GM13977 (cell line): ENCODE measurements at regions not wholly inside any gene's neighbourhood (a gene's known extent, or its start where the extent isn't known, plus 50 kb on each side); places are given as distances from the start of the nearest gene placed in this dataset.

Experiments
- DNase-seq: peaks from one replicate; pipeline ENCODE4 v3.0.0; 2012; ENCODE audit warnings: low spot score
- in situ Hi-C: fragments of 300-500 bp; cut with MboI; formaldehyde crosslinking; loops from one replicate; pipeline ENCODE4 v1.12.0; 2022; ENCODE audit warnings: low sequenced_read_pairs, low pct_unique_long_range_greater_than_20kb, mixed read lengths, inconsistent platforms; ENCODE audit not compliant: unreplicated experiment
- TF ChIP-seq, protein P1 (sequence below): IDR thresholded peaks from 2 replicates; pipeline ENCODE4 v1.5.1; 2012; ENCODE audit warnings: mild to moderate bottlenecking, control low read depth; ENCODE audit not compliant: insufficient read depth; ENCODE audit errors: extremely low read depth, missing control alignments

DNA sequence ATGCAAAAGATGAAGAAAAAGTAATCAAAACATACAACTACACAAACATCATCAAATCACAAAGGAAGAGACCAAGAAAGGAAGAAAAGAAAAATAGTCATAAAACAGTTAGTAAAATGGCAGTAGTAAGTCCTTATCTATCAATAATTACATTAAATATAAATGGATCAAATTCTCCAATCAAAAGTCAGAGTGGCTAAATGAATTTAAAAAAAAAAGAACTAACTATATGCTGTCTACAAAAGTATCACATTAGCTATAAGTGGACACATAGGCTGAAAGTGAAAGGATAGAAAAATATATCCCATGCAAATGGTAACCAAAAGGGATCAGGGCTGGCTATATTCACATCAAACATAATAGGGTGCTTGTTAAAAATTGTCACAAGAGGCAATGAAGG, 116.5 kb downstream of the NOL4 start:
- in situ Hi-C loops, result loop anchor here (25.0 kb wide), 1 partner anchor 679 kb away; no protein-coding TSS in a partner anchor
- DNase-seq, result no peak
- TF ChIP-seq, protein P1, sequence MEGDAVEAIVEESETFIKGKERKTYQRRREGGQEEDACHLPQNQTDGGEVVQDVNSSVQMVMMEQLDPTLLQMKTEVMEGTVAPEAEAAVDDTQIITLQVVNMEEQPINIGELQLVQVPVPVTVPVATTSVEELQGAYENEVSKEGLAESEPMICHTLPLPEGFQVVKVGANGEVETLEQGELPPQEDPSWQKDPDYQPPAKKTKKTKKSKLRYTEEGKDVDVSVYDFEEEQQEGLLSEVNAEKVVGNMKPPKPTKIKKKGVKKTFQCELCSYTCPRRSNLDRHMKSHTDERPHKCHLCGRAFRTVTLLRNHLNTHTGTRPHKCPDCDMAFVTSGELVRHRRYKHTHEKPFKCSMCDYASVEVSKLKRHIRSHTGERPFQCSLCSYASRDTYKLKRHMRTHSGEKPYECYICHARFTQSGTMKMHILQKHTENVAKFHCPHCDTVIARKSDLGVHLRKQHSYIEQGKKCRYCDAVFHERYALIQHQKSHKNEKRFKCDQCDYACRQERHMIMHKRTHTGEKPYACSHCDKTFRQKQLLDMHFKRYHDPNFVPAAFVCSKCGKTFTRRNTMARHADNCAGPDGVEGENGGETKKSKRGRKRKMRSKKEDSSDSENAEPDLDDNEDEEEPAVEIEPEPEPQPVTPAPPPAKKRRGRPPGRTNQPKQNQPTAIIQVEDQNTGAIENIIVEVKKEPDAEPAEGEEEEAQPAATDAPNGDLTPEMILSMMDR, result no peak

DNA sequence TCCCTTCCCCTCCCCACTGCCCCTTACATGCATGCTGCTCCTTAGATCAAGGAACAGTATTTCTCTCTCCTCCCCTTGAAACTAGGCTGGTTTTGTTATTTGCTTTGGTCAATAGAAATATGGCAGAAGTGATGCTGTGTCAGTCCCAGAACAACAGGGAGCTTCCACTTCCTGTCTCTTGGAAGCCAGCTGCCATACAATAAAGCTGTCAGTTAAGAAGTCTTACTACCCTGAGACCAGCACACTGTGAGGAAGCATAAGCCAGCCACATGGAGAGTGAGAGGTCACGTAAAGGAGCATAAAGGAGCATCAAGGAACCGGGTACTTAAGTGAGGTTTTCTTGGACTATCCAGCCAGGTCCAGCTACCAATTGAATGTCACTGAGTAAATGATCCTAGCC, 126.6 kb downstream of the NOL4 start:
- TF ChIP-seq, protein P1, result no peak
- in situ Hi-C loops, result no loop called here
- DNase-seq, result no peak

DNA sequence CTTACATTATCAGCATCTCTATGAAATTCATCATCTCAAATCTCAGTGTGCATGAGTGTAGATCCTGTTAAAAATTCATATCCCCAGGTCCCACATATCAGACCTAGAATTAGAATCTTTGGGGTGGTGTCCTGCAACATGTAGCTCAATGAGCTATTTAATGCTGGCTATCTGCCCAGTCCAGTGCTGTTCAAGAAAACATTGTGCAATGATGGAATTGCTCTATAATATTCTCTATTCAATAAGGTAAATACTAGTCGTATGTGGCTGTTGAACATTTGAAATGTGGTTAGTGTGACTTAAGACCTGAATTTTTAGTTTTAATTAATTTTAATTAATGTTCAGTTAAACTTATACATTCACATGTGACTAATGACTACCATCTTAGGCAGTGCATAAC, 127.4 kb downstream of the NOL4 start:
- TF ChIP-seq, protein P1, result no peak
- no peak for DNase-seq
- in situ Hi-C loops, result no loop called here

DNA sequence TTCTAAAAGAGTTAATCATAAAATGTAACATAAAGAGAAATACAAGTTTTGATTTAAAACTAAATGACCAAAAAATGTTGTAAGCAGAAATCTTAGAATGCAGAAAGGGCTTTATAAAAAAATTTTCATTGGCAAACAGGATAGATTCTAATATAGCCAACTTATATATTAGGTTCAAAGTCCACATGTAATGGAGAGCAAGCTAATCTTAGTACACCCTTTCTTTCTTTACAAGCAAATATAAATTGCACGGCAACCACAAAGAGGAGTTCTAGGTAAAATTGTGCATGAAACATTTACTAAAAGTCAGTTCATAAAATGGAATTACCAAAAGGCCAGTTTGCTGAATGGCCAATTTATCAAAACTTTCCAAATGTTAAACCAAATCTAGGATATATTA, 130.6 kb downstream of the NOL4 start:
- in situ Hi-C loops, result no loop called here
- TF ChIP-seq, protein P1, result no peak
- no peak for DNase-seq

DNA sequence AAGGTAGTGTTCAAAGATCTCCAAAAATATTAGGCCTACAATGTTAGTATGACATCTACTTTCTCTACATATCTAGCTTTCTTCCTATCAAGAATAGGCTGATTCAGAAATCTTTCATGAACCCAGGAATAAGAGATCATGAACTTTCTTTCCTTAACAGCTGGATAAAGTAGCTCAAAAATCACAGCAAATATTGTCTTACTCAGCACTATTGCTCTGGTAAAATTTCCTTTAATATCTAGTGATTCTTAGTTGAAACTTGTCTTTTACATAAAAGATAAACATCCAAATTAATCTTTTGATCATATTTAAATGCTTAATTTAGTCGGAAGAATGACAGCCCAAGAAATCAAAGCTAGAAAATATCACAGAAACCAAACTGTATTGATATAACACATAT, 131.9 kb downstream of the NOL4 start:
- in situ Hi-C loops, result no loop called here
- DNase-seq, result no peak
- TF ChIP-seq, protein P1, result no peak

DNA sequence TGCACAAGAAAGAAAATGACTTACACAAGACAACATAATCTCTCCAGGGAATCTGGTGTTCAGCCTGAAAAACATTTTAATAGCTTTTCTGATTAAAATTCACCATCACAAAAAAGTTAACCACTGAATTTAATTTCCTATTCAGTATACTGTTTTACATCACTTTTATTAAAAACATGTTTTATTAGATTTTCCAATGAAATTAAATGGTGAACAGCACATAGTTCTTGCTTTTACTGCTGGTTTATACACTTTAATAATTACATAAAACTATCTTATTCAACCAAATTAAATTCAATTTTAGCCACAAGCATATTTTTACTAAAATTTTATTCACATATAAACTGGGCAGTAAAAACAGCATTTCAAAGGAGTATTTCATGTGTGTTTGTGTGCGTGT, 138.3 kb downstream of the NOL4 start:
- no peak for DNase-seq
- in situ Hi-C loops, result no loop called here
- TF ChIP-seq, protein P1, result no peak
